GM23338 (cell line): ENCODE measurements at regions not wholly inside any gene's neighbourhood (a gene's known extent, or its start where the extent isn't known, plus 50 kb on each side); places are given as distances from the start of the nearest gene placed in this dataset.

ENCODE experiments used
- CREB1 ChIP-seq: fragments of 250-450 bp; sonication (Bioruptor Pico); IDR thresholded peaks from 2 replicates; pipeline ENCODE4 v1.5.0; 2020; ENCODE audit warnings: low read depth, mild to moderate bottlenecking, moderate library complexity
- CTCF ChIP-seq, 2 experiments: fragments of 200-600 bp in 1 of 2; sonication (generic) in 1 of 2; conservative IDR thresholded peaks; 2 replicates each; pipeline versions ENCODE4 v1.5.1 to v1.6.1; 2016 to 2017; ENCODE audit warnings: antibody characterized with exemption in 2 of 2, low read depth in 2 of 2, mild to moderate bottlenecking in 2 of 2, moderate library complexity in 1 of 2
- EZH2 ChIP-seq: fragments of 200-600 bp; sonication (generic); IDR thresholded peaks from one replicate; pipeline ENCODE4 v1.8.0; 2017; ENCODE audit warnings: antibody characterized with exemption, mild to moderate bottlenecking, low read depth; ENCODE audit not compliant: unreplicated experiment
- EZH2phosphoT487 ChIP-seq: fragments of 200-600 bp; sonication (generic); IDR thresholded peaks from one replicate; pipeline ENCODE4 v1.8.1; 2018; ENCODE audit warnings: antibody characterized with exemption; ENCODE audit not compliant: unreplicated experiment
- JUNB ChIP-seq: IDR thresholded peaks from one replicate; pipeline ENCODE4 v1.6.1; 2016; ENCODE audit warnings: antibody characterized with exemption; ENCODE audit not compliant: unreplicated experiment
- NANOG ChIP-seq: IDR thresholded peaks from 2 replicates; pipeline ENCODE4 v1.6.1; 2016; ENCODE audit warnings: antibody characterized with exemption, borderline replicate concordance
- POLR2AphosphoS5 ChIP-seq: IDR thresholded peaks from 2 replicates; pipeline ENCODE4 v1.6.1; 2016; ENCODE audit warnings: antibody characterized with exemption, low read depth
- REST ChIP-seq: IDR thresholded peaks from one replicate; pipeline ENCODE4 v1.6.1; 2018; ENCODE audit warnings: antibody characterized with exemption; ENCODE audit not compliant: unreplicated experiment
- ZNF331 ChIP-seq: fragments of 250-450 bp; sonication (Bioruptor Pico); IDR thresholded peaks from 2 replicates; pipeline ENCODE4 v1.5.0; 2020; ENCODE audit warnings: low read depth, mild to moderate bottlenecking, moderate library complexity

DNA sequence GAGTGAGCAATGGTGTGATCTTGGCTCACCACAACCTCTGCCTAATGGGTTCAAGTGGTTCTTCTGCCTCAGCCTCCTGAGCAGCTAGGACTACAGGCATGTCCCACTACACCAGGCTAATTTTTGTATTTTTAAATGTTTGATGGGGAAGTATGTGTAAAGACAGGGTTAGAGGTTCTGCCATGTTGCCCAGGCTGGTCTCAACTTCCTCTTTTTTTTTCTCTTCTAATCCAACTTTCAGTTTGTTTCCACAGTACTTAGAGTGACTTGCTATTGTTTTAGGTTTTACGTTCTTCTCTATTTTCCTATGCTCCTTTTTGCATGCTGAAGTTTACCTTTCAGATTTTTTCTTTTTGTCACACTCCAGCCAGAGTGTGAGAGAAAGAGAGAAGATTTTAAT is 1433.0 kb downstream of the UQCRFS1 start:
- TF ChIP-seq CTCF (conservative IDR thresholded peaks at IDR 0.05; ENCODE audit: low read depth in 2 of 2) (no peak), EZH2 (no peak), CREB1 (CRISPR knock-in tag) (no peak), REST (no peak), POLR2AphosphoS5 (no peak), EZH2phosphoT487 (no peak), JUNB (no peak), NANOG (no peak), ZNF331 (CRISPR knock-in tag) (no peak)
